H9 (cell line): ENCODE measurements at regions not wholly inside any gene's neighbourhood (a gene's known extent, or its start where the extent isn't known, plus 50 kb on each side); places are given as distances from the start of the nearest gene placed in this dataset.

Experiments used
- DNase-seq: peaks from one replicate; pipeline ENCODE4 v3.0.0-alpha.2; 2017
- H2AFZ ChIP-seq: one replicate; pipeline ENCODE4 v1.6.1; 2013; ENCODE audit warnings: mild to moderate bottlenecking, low read length, control low read depth, moderate library complexity
- H2AK5ac ChIP-seq: 2 replicates; pipeline ENCODE4 v1.6.1; 2013; ENCODE audit warnings: low read length, control low read depth, mixed read lengths; ENCODE audit not compliant: insufficient read length
- H2BK120ac ChIP-seq: one replicate; pipeline ENCODE4 v1.6.1; 2013; ENCODE audit warnings: low read depth, mild to moderate bottlenecking, low read length, control low read depth, inconsistent platforms; ENCODE audit not compliant: poor library complexity, severe bottlenecking
- H2BK12ac ChIP-seq: 2 replicates; pipeline ENCODE4 v1.6.1; 2013; ENCODE audit warnings: low read length, control low read depth, mixed read lengths, low read depth; ENCODE audit not compliant: insufficient read length
- H2BK15ac ChIP-seq: 2 replicates; pipeline ENCODE4 v1.6.1; 2013; ENCODE audit warnings: low read depth, low read length, control low read depth
- H2BK20ac ChIP-seq: one replicate; pipeline ENCODE4 v1.6.1; 2013; ENCODE audit warnings: low read depth, mild to moderate bottlenecking, low read length, control low read depth, inconsistent platforms; ENCODE audit not compliant: poor library complexity, severe bottlenecking
- H2BK5ac ChIP-seq: 2 replicates; pipeline ENCODE4 v1.6.1; 2013; ENCODE audit warnings: low read length, control low read depth, mixed read lengths; ENCODE audit not compliant: insufficient read length
- H3K14ac ChIP-seq: 2 replicates; pipeline ENCODE4 v1.6.1; 2013; ENCODE audit warnings: low read length, control low read depth; ENCODE audit not compliant: insufficient read depth
- H3K18ac ChIP-seq: 2 replicates; pipeline ENCODE4 v1.6.1; 2013; ENCODE audit warnings: low read depth, mild to moderate bottlenecking, mixed read lengths, low read length, control low read depth; ENCODE audit not compliant: insufficient read length
- H3K23ac ChIP-seq: 2 replicates; pipeline ENCODE4 v1.6.1; 2013; ENCODE audit warnings: low read length, control low read depth, mixed read lengths, low read depth; ENCODE audit not compliant: insufficient read length
- H3K23me2 ChIP-seq: 2 replicates; pipeline ENCODE4 v1.6.1; 2013; ENCODE audit warnings: low read depth, mild to moderate bottlenecking, mixed read lengths, low read length, control low read depth; ENCODE audit not compliant: insufficient read length, poor library complexity, severe bottlenecking
- H3K27ac ChIP-seq: 2 replicates; pipeline ENCODE4 v1.5.1; 2013; ENCODE audit warnings: low read length, control low read depth, mixed read lengths, low read depth; ENCODE audit not compliant: insufficient read length
- H3K27me3 ChIP-seq: 2 replicates; pipeline ENCODE4 v1.6.1; 2013; ENCODE audit warnings: low read length, control low read depth, inconsistent platforms; ENCODE audit not compliant: insufficient read depth
- H3K4ac ChIP-seq: 2 replicates; pipeline ENCODE4 v1.6.1; 2013; ENCODE audit warnings: low read depth, mild to moderate bottlenecking, control low read depth, inconsistent platforms, low read length, moderate library complexity
- H3K4me1 ChIP-seq: 2 replicates; pipeline ENCODE4 v1.6.1; 2013; ENCODE audit warnings: low read length, control low read depth, inconsistent platforms; ENCODE audit not compliant: insufficient read depth
- H3K4me2 ChIP-seq: 2 replicates; pipeline ENCODE4 v1.6.1; 2013; ENCODE audit warnings: low read length, control low read depth, mixed read lengths; ENCODE audit not compliant: insufficient read length, insufficient read depth
- H3K56ac ChIP-seq: 2 replicates; pipeline ENCODE4 v1.6.1; 2013; ENCODE audit warnings: low read depth, mild to moderate bottlenecking, mixed read lengths, low read length, control low read depth; ENCODE audit not compliant: insufficient read length
- H3K79me1 ChIP-seq: 2 replicates; pipeline ENCODE4 v1.6.1; 2013; ENCODE audit warnings: low read depth, mild to moderate bottlenecking, moderate library complexity, low read length, control low read depth, inconsistent platforms; ENCODE audit not compliant: insufficient read depth, poor library complexity, severe bottlenecking
- H3K79me2 ChIP-seq: 2 replicates; pipeline ENCODE4 v1.6.1; 2013; ENCODE audit warnings: low read length, control low read depth, inconsistent platforms; ENCODE audit not compliant: insufficient read depth
- H3K9ac ChIP-seq: 2 replicates; pipeline ENCODE4 v1.6.1; 2013; ENCODE audit warnings: low read length, control low read depth, mixed read lengths; ENCODE audit not compliant: insufficient read length; ENCODE audit errors: extremely low read depth
- H3K9me3 ChIP-seq: one replicate; pipeline ENCODE4 v1.6.1; 2013; ENCODE audit warnings: low read depth, low read length, inconsistent platforms; ENCODE audit not compliant: control insufficient read depth
- H3T11ph ChIP-seq: one replicate; pipeline ENCODE4 v1.6.1; 2013; ENCODE audit warnings: mild to moderate bottlenecking, low read length, control low read depth, inconsistent platforms
- H4K20me1 ChIP-seq: one replicate; pipeline ENCODE4 v1.6.1; 2013; ENCODE audit not compliant: control insufficient read depth, insufficient read length, insufficient read depth
- H4K5ac ChIP-seq: 2 replicates; pipeline ENCODE4 v1.6.1; 2013; ENCODE audit warnings: low read depth, mild to moderate bottlenecking, mixed read lengths, low read length, control low read depth; ENCODE audit not compliant: insufficient read length
- H4K8ac ChIP-seq: replicated peaks from 2 replicates; pipeline ENCODE4 v1.6.1; 2013; ENCODE audit warnings: low read length, control low read depth, mixed read lengths, low read depth; ENCODE audit not compliant: insufficient read length
- H4K91ac ChIP-seq: 2 replicates; pipeline ENCODE4 v1.6.1; 2013; ENCODE audit warnings: low read depth, mild to moderate bottlenecking, moderate library complexity, mixed read lengths, low read length, control low read depth; ENCODE audit not compliant: insufficient read length
- H3K27ac Mint-ChIP-seq, 3 experiments: 2 replicates in 2 of 3; 3 replicates in 1 of 3; pipeline ENCODE4 v1.8.0; 2020 to 2021; ENCODE audit warnings: mixed read lengths in 3 of 3, mild to moderate bottlenecking in 1 of 3, moderate library complexity in 1 of 3
- H3K27me3 Mint-ChIP-seq: 2 replicates; pipeline ENCODE4 v1.8.0; 2021; ENCODE audit warnings: low read depth, mild to moderate bottlenecking, moderate library complexity, mixed read lengths
- H3K36me3 Mint-ChIP-seq, 3 experiments: 2 replicates in 2 of 3; 3 replicates in 1 of 3; pipeline ENCODE4 v1.8.0; 2020 to 2021; ENCODE audit warnings: low read depth in 3 of 3, mixed read lengths in 3 of 3; ENCODE audit not compliant: insufficient read depth in 1 of 3
- H3K4me1 Mint-ChIP-seq, 2 experiments: 2 replicates each; pipeline ENCODE4 v1.8.0; 2020; ENCODE audit warnings: mixed read lengths in 2 of 2
- H3K4me3 Mint-ChIP-seq, 2 experiments: 2 replicates in 1 of 2; 3 replicates in 1 of 2; pipeline ENCODE4 v1.8.0; 2020 to 2021; ENCODE audit warnings: mild to moderate bottlenecking in 2 of 2, mixed read lengths in 2 of 2, moderate library complexity in 1 of 2
- H3K9me3 Mint-ChIP-seq, 2 experiments: 2 replicates in 1 of 2; 3 replicates in 1 of 2; pipeline ENCODE4 v1.8.0; 2020; ENCODE audit warnings: mild to moderate bottlenecking in 2 of 2, mixed read lengths in 2 of 2, moderate library complexity in 1 of 2
- CTCF ChIP-seq: fragments of 200-600 bp; sonication (generic); conservative IDR thresholded peaks from 3 replicates; pipeline ENCODE4 v1.8.0; 2021; ENCODE audit warnings: antibody characterized with exemption, mild to moderate bottlenecking
- WGBS: extraction: QIAGEN DNeasy Blood & Tissue Kit; methylation state at CpG from one replicate; pipeline ENCODE4 v1.1.7; 2013; ENCODE audit warnings: missing lambda C conversion rate, low lambda C conversion rate, mixed read lengths; ENCODE audit not compliant: insufficient read length; ENCODE audit errors: extremely low coverage; 5-methylcytosine and 5-hydroxymethylcytosine counted together

GRCh38 chr12:4044736-4045730 lies 171.8 kb upstream of the PARP11 start:
- H3K23me2 ChIP-seq = no peaks in the 10 kb centered on the region
- H4K8ac ChIP-seq = no peak overlapping the region
- no peak overlapping the region for H2AFZ ChIP-seq
- H3K27ac ChIP-seq = no peak overlapping the region
- peak overlapping the region in 1 of 3 experiments; percentile 56; a peak in 1 of 7 replicates for H3K27ac Mint-ChIP-seq
- H3K4ac ChIP-seq = no peak overlapping the region
- no peak for DNase-seq
- no peaks in the 10 kb centered on the region for H4K20me1 ChIP-seq
- H3K23ac ChIP-seq = no peak overlapping the region
- H3K79me1 ChIP-seq = no peaks in the 10 kb centered on the region
- H3K4me3 Mint-ChIP-seq = no peak overlapping the region
- no peak overlapping the region for H3K4me2 ChIP-seq
- H3K14ac ChIP-seq = no peak overlapping the region; the same call in 1 of the 2 replicates
- no peak overlapping the region for H3K56ac ChIP-seq
- no peak overlapping the region for H4K5ac ChIP-seq
- no peak overlapping the region for H2BK120ac ChIP-seq
- H3K9me3 ChIP-seq = no peaks in the 10 kb centered on the region
- H3T11ph ChIP-seq = no peak overlapping the region
- H3K79me2 ChIP-seq = no peaks in the 10 kb centered on the region
- H3K36me3 Mint-ChIP-seq = no peaks in the 10 kb centered on the region; a peak in 2 of 7 replicates
- WGBS = no CpG with 5 or more reads among the region's 23 CpGs
- peaks cover 8% of the 10 kb centered on the region for H3K27me3 Mint-ChIP-seq
- H3K9me3 Mint-ChIP-seq = peaks cover 0 to 8% of the 10 kb centered on the region in 2 experiments; a peak in 4 of 5 replicates
- peaks cover 23 to 26% of the 10 kb centered on the region in 2 experiments for H3K4me1 Mint-ChIP-seq
- H3K4me1 ChIP-seq = no peaks in the 10 kb centered on the region; the same call in 1 of the 2 replicates
- no peak overlapping the region for H2BK5ac ChIP-seq
- no peak overlapping the region for H3K18ac ChIP-seq
- H3K27me3 ChIP-seq = no peaks in the 10 kb centered on the region
- H4K91ac ChIP-seq = no peak overlapping the region
- H2BK12ac ChIP-seq = no peak overlapping the region
- no peak overlapping the region for H2BK20ac ChIP-seq
- no peak for TF ChIP-seq CTCF
- no peak overlapping the region for H2AK5ac ChIP-seq
- H2BK15ac ChIP-seq = no peak overlapping the region
- no peak overlapping the region for H3K9ac ChIP-seq
